Mucosa of descending colon (tissue), 3 donors: ENCODE measurements at regions not wholly inside any gene's neighbourhood (a gene's known extent, or its start where the extent isn't known, plus 50 kb on each side); places are given as distances from the start of the nearest gene placed in this dataset.

Source experiments
- ATAC-seq: fragments of 200-7000 bp; cut with Tn5 transposase; one replicate; pipeline ENCODE4 v1.9.1; 2020; ENCODE audit warnings: mild to moderate bottlenecking, moderate library complexity
- DNase-seq, 3 donors: peaks; one replicate each; pipeline ENCODE4 v3.0.0-alpha.2; 2020
- H3K36me3 ChIP-seq: fragments of 200-600 bp; one replicate; pipeline ENCODE4 v1.8.0; 2021; ENCODE audit warnings: low read depth, mild to moderate bottlenecking
- H3K4me1 ChIP-seq: fragments of 200-600 bp; one replicate; pipeline ENCODE4 v1.8.0; 2021; ENCODE audit warnings: low read depth, mild to moderate bottlenecking
- H3K4me3 ChIP-seq: fragments of 200-600 bp; one replicate; pipeline ENCODE4 v1.8.0; 2021; ENCODE audit warnings: mild to moderate bottlenecking
- H3K9me3 ChIP-seq: fragments of 200-600 bp; one replicate; pipeline ENCODE4 v1.8.0; 2021; ENCODE audit warnings: mild to moderate bottlenecking
- CTCF ChIP-seq: fragments of 200-600 bp; IDR thresholded peaks from one replicate; pipeline ENCODE4 v1.8.0; 2022; ENCODE audit warnings: antibody characterized with exemption, mild to moderate bottlenecking
- intact Hi-C, 2 donors: fragments of 100-400 bp; cut with DNase I in 1 of 2; cut with micrococcal nuclease in 1 of 2; formaldehyde crosslinking; loops; one replicate each; pipeline versions ENCODE4 v1.11.0 to v1.11.1; 2022; cut with DNase I, micrococcal nuclease
- donor health status: DM: no; HTN: no; CAD: no; lungs with moderate emphysema.
- donor health status: DM: no; HTN: no; CAD: no.
- donor health status: DM: no; HTN: yes; CAD: no.

- intact Hi-C loops, result no loop called here
- Histone ChIP-seq H3K4me1 (no peaks in the 10 kb centered on the region), H3K36me3 (no peaks in the 10 kb centered on the region), H3K9me3 (no peaks in the 10 kb centered on the region), H3K4me3 (no peak overlapping the region)
- DNase-seq (no peak), ATAC-seq (no peak)
- no peak for TF ChIP-seq CTCF
These were observed 487.2 kb upstream of the LCORL start for GRCh38 chr4:18508786-18509185.

- Histone ChIP-seq H3K4me3 (no peak overlapping the region), H3K4me1 (no peaks in the 10 kb centered on the region), H3K9me3 (no peaks in the 10 kb centered on the region), H3K36me3 (no peaks in the 10 kb centered on the region)
- TF ChIP-seq CTCF, result no peak
- no peak for ATAC-seq
- no peak for DNase-seq
- intact Hi-C loops, result no loop called here
These were observed 459.4 kb upstream of the LCORL start for GRCh38 chr4:18480928-18481327.

- intact Hi-C loops, result no loop called here
- ATAC-seq (no peak), DNase-seq (no peak)
- TF ChIP-seq CTCF, result no peak
- Histone ChIP-seq H3K36me3 (no peaks in the 10 kb centered on the region), H3K9me3 (no peaks in the 10 kb centered on the region), H3K4me1 (no peaks in the 10 kb centered on the region), H3K4me3 (no peak overlapping the region)
These were observed 458.8 kb upstream of the LCORL start for GRCh38 chr4:18480342-18480741.

GRCh38 chr4:18479825-18480224, 458.3 kb upstream of the LCORL start:
- no peak for TF ChIP-seq CTCF
- Histone ChIP-seq H3K4me1 (no peaks in the 10 kb centered on the region), H3K4me3 (no peak overlapping the region), H3K9me3 (no peaks in the 10 kb centered on the region), H3K36me3 (no peaks in the 10 kb centered on the region)
- DNase-seq (no peak), ATAC-seq (no peak)
- intact Hi-C loops, result no loop called here

- Histone ChIP-seq H3K36me3 (no peaks in the 10 kb centered on the region), H3K4me3 (no peak overlapping the region), H3K9me3 (no peaks in the 10 kb centered on the region), H3K4me1 (no peaks in the 10 kb centered on the region)
- ATAC-seq (no peak), DNase-seq (no peak)
- no peak for TF ChIP-seq CTCF
- intact Hi-C loops, result no loop called here
These were observed 442.5 kb upstream of the LCORL start for GRCh38 chr4:18463987-18464559.

- no peak for TF ChIP-seq CTCF
- intact Hi-C loops, result no loop called here
- Histone ChIP-seq H3K9me3 (no peaks in the 10 kb centered on the region), H3K36me3 (no peaks in the 10 kb centered on the region), H3K4me1 (no peaks in the 10 kb centered on the region), H3K4me3 (no peak overlapping the region)
- ATAC-seq (no peak), DNase-seq (no peak)
These were observed 436.9 kb upstream of the LCORL start for GRCh38 chr4:18458465-18458864.
